ENCODE measurements at regions not wholly inside any gene's neighbourhood (a gene's known extent, or its start where the extent isn't known, plus 50 kb on each side); places are given as distances from the start of the nearest gene placed in this dataset.
A peak's percentile ranks its signal among the peaks of the same experiment; 100 is the strongest.

DNA sequence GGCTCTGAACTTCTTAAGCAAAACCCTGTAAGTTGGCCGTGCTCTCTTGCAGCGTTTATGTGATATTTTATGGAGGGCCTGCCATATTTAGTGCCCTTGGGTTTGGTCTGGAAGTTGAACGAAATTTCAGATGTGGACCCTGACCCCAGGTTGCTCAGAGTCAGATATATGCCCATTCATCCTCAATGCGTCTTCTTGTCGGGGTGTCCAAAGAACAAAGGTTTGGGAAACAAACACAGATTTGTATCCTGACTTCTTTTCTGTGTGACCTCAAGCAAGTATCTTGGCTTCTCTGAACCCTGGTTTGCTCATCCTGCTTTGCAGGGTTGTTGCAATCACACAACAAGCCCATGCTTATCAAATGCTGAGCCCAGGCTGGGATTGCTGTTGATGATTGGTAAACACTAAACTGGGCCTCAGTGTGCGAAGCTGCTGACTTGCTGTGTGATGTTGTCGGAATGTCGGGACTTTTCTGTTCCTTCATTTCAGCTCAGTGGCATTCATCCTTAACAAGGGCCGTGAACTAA lies 103.5 kb upstream of the PTPN1 start:
- DNase-seq (ENCODE audit: low spot score): no peak

DNA sequence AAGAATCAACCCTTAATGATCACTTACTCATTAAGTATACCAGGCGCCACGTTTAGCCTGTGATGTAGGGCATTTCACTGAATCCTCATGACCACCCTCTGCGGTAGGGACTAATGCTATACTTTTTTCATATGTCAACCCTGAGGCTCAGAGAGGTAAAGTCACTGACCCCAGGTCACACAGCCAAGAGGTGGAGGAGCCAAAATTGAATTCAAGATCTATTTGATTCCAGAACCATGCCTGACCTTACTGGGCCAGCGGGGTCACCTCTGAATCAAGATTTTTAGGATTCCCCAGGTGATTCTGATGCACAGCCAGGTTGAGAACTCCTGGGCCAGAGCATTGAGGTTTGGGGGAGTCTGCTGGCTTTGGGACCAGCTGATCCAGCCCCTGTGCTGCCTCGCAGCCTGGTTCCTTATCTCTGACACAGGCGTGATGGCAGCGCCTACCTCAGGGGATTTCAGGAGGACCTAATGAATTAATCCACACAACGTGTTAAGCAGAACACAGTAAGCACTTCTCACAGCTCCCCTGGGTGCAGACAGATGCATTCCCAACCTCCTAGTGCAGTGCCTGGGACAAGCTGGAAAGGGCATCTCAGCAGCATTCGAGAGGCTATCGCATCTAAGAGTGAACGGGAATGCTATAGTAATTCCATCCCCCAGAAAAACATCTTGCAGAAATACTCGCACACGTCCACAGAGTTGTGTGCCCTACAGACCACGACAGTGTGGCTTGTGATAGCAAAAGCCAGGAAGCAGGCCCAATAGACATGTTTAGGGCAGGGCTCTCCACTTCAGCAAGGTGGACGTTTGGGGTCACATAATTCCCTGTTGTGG lies 101.4 kb upstream of the PTPN1 start:
- DNase-seq (ENCODE audit: low spot score): no peak

DNA sequence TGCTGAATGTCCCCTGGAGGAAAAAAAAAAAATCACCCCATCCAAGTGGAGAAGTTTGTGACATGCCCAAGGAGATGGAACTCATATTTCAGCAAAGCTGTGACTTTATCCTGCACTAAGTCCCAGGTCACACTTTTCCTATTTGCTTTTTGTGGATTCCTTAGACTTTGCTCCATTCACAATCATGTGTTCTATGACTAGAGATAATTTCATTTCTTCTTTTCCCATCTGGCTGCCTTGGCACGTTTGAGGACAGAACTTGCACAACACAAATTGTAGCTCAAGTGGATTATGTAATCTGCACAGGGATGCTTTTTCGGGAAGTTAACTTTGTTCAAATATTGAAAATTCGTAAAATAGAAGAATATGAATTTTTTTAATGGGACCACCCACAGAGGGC lies 100.7 kb upstream of the PTPN1 start:
- DNase-seq (ENCODE audit: low spot score): no peak

DNA sequence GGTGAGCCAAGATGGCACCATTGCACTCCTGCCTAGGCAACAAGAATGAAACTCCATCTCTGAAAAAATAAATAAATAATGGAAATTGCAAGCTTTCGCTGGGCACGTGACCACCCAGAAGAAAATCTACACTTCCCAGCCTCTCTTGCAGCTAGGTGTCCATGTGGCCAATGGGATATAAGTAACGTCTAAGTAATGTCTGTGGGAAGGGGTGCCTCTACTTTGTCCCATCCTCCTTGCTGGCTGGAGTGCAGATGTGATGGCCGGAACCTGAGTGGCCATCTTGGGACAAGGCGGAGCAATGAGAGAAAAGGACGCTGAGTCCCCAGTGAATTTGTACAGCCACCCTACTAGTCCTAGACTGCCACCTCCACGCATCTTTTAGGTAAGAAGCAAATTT lies 99.8 kb upstream of the PTPN1 start:
- no peak for DNase-seq (ENCODE audit: low spot score)

DNA sequence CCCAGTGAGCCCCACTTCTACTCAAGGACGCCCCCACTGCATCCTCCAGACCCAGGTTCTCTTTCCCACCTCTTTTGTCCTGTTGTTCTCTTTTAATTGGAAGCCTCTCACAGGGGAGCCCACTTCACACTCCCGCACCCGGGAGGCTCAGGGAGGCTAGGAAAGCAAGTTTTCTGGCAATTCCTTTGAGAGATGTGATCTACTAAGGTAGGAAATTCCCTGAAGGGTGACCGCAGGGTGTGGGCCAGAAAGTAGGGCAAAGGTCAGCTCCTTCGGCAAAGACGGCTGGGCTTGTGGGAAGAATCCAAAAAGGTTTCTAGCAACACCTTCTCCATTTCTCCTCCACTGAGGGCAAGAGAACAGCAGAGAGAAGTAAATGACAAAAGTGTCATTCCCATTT lies 98.1 kb upstream of the PTPN1 start:
- DNase-seq (ENCODE audit: low spot score): no peak

DNA sequence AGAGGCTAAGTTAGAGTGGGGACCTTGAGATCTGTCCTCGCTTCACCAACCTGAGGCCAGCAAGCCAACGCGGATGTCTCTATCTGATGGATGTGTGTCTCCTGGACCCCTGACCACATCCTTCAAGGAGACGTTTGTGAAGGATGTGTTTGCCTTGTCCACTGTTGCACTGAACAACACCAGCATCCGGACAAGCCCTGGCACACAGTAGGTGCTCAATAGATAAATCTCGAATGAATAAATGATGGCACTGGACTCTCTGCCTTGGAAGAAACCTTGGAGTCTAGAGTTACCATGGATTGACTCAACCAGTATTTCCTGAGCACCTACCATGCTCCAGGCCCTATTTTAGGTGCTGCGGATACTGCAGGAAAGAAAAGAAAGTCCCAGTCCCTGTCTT lies 97.7 kb upstream of the PTPN1 start:
- no peak for DNase-seq (ENCODE audit: low spot score)

DNA sequence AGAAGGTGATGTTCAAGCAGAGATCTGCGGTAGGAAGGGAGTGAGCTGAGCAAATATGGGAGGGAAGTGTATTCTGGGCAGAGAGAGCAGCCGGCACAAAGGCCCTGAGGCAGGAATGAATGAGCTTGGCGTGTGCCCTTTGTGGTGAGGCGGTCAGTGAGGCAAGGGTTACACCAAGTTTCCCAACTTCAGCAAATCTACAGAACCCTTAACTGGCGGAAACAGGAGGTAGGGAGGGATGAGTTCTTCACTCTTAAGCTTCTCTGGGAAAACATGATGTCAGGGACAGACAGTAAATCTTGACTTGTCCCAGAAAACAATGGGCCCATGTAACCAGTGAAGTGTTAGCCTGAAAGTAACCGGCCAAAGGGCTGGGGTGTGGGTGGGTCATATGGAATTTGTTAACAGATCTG lies 97.1 kb upstream of the PTPN1 start:
- no peak for DNase-seq (ENCODE audit: low spot score)

DNA sequence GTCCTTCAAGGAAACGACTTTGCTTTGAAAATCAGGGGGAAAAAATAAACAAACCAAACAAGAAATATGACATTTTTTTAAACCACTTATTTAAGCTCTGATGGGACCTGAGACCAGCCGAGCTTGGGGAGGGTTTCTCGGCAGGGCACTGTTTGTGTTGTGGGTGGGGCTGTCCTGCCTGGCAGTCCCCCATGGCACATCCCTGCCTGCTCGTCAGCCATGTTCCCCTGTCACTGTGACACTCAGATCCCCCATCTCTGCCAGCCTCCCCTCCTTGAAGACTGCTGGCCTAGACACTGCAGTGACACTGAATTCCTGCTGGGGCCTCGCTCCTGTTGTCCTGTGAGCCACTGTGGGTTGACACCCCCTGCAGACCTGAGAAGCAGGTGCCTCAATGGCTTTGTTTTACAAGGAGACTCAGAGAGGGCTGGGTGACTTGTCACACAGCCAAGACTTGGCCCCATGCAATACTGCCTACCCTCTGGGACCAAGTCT lies 95.1 kb upstream of the PTPN1 start:
- DNase-seq (ENCODE audit: low spot score): no peak

DNA sequence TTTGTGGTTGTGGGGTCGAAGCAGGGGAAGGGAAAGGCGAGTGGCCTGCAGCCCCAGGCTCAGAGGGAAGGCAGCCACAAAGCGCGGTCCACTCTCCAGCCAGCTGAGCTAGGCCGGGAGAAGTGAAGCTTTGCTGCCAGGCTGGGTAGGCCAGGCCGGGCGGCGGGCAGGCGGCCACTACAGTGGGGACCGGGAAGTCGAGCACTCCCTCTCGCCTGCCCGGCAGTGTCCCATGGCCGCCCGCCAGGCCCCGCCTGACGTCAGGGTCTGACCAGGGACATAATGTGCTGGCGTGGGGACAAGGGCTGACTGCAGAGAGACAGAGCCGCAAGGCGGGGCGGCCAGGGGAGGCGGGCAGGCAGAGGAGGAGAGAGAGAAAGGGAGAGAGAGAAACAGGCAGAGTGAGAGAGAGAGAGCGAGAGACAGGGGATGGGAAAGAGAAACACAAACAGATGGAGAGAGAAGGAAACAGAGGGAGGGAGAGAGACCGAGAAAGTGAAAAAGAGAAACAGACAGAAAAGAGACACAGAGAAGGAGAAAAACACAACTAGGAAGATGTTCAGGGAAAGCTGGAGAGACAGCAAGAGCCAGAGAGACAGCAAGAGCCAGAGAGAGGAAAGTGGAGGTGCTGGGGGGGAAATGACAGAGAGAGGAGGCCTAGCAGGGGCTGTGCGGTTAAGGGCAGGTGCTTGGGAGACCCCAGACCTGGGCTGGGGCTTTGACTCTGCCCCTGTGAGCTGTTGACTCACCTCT lies 94.5 kb upstream of the PTPN1 start:
- no peak for DNase-seq (ENCODE audit: low spot score)

DNA sequence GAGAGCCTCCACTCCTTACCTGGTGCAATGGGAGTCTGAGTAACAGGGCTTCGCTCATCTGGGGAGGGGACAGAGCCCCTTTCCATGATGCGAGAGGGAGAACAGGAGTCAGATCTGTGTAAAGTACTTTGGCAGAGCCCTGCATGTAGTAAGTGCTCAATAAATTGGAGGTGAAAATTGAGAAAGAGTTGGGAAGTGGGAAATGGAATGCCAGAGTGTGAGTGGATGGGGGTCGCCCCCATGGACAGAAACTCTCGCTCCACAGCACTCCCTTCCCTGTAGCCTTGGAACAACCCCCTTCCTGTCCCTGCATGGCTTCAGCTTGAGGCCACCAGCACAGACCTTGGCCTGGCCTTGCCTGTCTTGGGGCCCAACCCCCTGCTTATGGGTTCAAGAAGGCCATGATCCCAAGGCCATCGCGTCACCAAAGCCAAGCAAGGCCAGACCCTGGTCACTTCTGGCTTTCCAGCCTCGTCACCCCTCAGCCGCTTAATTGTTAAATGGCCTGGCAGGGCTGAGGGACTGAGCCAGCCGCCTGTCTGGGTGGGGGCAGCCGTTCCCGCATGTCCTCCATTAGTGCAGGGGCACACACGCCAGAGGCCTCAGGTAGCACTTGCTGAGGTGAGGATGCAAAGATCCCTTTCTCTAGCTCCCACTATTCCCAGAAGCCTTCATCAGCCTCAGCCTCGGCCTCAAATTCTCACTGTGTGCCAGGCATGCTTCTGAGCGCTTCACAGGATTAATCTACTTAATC lies 93.7 kb upstream of the PTPN1 start:
- no peak for DNase-seq (ENCODE audit: low spot score)

DNA sequence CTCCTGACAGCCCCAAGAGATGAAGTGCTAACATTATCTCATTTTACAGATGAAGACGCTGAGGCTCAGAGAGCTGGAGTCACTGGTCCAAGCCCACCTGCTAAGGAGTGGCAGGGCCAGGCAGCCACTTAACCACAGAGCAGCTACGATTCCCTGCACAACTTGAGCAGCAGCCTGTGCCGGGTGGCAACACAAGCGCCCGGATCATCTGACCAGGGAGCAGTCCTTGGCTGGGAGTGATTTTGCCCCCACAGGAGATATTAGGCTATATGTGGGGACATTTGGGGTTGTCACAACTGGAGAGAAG lies 93.2 kb upstream of the PTPN1 start:
- DNase-seq (ENCODE audit: low spot score): no peak

DNA sequence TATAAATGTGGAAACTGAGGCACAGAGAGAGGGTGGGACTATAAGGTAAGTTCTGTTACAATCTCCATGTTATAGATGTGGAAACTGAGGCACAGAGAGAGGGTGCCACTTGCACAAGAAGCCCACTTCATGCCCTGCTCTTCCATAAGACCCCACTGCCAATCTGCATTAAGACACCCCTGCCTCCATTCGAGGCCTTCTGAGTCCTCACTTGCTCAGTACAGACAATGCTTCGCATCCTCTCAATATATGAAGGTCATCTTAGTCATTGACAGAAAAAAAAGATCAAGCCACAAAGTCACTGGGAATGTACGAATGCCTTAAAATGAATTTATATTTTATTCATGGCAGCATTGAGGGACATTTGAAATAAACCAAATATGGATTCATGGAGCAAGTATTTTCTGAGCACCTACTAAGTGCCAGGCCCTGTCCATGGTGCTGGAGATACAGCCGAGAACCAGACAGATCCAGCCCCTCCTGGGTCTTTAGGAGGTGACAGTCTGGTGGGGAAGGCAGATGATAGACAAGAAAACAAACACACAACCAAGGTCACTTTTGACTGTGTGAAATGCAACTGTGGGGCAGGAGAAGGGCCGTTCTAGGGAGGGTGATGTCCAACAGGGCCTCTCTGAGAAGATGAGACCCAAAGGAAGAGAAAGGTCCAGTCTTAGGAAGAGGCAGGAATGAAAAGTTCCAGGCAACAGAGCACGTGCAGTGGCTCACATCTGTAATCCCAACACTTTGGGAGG lies 92.5 kb upstream of the PTPN1 start:
- no peak for DNase-seq (ENCODE audit: low spot score)

DNA sequence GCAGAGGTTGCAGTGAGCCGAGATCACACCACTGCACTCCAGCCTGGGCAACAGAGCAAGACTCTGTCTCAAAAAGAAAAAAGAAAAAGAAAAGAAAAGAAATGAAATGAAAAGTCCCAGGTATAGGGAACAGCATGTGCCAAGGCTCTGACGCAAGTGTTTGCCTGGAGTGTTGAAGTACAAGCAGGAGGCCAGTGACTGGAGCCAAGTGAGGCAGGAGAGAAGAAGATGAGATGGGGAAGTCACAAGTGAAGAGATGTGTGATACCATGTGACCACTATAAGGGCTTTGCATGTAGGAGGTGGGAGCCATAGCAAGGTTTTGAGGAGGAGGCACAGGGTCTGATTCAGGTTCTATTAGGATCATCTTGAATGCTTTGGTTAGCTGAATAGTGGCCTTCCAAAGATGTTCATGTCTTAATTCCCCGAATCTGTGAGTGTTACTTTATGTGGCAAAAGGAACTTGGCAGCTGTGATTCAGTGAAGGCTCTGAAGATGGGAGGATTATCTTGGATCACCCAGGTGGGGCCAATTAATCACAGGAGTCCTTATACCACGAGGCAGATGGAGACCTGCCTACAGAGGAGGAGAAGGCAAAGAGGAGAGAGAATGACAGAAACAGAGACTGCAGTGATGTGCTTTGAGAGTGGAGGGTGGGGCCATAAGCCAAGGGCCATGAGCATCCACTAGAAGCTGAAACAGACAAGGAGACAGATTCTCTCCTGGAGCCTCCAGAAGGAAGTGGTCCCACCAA lies 91.1 kb upstream of the PTPN1 start:
- no peak for DNase-seq (ENCODE audit: low spot score)

DNA sequence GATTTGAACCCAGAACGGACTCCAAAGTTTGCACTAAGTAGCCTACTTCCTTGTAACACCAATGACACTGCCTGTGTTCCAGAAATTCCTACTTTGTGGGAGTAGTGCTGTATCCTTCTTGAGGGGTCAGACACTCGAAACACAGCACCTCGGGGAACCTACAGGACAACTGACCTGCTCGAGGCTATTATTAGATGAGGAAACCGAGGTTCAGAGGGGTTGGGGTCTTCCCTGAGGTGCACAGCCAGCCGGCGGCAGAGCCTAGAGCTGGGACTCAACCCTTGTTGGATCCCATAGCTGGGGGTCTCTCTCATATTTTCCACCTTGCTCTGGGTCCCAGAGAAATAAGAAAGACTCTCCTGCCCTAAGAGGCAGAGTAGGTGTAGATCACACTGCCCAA lies 89.8 kb upstream of the PTPN1 start:
- DNase-seq (ENCODE audit: low spot score): no peak

DNA sequence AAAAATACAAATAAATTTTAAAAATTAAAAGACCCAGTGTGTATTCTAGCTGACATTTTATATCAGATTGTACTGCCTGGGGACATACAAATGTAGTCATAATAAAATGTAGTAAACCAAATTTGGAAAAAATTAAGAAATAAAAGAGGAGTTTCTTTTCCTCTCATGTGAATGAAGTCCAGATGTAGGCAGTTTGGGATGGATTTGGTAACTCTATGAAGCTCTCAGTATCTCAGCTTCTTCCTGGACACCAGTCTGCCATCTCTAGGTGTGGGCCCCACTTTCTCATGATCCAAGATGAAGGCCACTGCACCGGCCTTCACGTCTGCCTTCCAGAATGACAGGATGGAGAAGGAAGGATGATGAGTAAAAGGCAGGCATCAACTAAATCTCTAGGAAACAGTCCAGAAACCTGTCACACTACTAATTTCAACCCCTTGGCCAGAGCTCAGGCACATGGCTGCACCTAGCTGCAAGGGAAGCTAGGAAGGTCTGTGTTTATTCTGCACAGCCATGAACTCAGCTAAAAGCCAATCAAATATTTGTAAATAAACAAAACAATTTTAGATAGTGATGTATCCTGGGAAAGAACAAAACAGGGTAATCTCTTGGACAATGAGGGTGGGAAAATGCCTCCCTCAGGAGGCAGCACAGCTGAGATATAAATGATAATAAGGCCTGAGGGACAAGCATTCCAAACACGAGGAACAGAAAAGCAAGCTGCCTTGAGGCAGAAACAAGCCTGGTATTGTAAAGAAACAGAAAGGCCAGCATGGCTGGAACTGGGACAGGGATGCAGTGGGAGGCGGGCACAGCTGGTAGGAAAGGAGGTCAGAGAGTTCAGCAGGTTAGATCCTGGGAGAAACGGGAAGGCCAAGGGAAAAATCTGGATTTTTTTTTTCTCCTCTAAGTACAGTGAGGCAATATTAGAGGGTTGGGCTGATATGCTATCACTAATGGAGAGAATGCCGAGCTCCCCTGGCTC lies 88.5 kb upstream of the PTPN1 start:
- no peak for DNase-seq (ENCODE audit: low spot score)

DNA sequence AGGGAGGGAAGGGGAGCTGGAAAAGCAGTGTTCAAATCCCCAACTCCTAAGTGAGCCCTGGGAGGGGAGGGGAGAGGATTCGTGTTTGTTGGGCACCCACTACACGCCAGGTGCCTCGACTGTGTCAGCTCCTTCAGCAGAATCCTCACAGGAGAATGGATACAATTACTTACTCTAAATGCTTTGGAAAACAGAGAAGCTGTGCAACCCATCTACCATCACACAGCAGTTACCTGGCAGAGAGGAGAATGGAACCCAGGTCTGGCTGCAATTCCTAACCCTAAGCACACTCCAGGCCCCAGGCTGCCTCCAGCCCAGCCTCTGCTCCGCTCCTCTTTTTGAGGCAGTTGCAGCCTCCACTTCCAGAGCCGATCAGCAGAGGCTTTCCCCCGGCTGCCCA lies 86.4 kb upstream of the PTPN1 start:
- DNase-seq (ENCODE audit: low spot score): no peak

DNA sequence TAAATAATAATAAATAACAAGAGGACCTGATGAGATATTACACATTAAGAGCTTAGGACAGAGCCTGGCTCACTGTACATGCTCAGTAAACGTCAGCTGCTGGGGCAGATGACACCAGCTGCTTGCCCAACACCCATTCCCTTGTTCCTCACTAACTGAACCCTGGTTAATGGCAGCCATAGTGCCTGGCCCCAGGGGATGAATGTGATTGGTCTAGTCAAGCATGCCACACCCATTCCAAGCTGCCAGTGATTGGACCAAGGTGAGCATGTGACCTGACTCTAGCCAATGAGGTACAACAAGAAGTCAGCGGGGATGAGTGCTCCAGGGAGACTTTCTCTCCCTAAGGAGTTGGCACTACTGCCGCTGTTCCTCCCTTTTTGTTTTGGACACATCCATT lies 85.1 kb upstream of the PTPN1 start:
- DNase-seq (ENCODE audit: low spot score): peak; percentile 85

DNA sequence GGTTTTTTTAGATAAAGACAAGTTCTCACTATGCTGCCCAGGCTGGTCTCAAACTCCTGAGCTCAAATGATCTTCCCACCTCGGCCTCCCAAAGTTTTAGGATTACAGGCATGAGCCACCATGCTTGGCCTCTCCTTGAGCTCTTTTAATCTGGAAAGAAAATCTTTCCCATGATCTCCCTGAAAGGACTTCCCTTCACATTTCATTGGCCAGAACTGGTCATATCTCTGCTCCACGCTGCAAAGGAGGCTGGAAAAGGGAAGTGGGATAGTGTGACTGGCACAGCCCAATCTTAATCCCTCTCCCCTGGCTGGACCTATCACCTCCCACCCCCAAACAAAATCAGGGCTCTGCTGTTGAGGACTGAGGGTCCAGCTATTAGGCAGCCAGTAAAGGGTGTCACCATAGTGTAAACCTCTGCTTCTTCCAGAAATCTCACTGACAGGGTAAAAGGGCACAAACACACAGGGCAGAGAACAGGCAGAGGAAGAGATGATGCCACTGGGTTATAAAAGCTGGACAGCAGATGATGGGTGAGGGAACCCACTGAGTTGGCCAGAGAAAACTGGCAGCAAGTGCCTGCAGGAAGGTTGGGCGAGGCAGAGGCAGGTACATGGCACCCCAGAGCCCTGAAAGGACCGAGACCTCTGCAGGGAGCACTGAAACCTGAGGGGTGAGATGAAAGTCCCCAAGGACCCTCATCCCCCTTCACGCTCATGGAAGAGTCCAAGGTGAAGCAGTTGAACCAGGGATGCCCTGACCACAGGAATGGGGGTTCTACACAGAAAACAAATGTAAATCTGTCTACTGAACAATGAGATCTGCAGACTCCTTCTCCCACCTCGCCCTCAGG lies 83.1 kb upstream of the PTPN1 start:
- no peak for DNase-seq (ENCODE audit: low spot score)

DNA sequence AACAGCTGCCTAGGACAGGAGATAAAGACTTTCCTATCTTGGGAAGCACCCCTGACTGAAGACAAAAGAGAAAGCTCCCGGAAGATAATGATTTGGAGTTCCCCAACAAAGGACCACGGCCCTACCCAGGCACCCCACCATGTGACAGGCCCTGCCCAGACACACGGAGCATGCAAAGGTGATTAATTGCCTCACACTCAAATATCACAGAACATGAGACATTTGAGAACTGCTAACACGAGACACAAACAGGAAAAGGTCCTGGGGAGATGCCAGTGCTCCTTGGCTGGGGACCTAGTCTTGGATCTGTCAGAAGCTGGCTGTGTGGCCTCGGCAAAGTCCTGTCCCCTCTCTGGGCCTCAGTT lies 82.5 kb upstream of the PTPN1 start:
- no peak for DNase-seq (ENCODE audit: low spot score)

Measured in NAMALWA (cell line).